ENCODE measurements at regions not wholly inside any gene's neighbourhood (a gene's known extent, or its start where the extent isn't known, plus 50 kb on each side); places are given as distances from the start of the nearest gene placed in this dataset.
"Not testable (repeated sequence)": the region's sequence is repeated elsewhere in the genome, so short reads cannot be mapped to it uniquely, and the experiment has no call there.

DNA sequence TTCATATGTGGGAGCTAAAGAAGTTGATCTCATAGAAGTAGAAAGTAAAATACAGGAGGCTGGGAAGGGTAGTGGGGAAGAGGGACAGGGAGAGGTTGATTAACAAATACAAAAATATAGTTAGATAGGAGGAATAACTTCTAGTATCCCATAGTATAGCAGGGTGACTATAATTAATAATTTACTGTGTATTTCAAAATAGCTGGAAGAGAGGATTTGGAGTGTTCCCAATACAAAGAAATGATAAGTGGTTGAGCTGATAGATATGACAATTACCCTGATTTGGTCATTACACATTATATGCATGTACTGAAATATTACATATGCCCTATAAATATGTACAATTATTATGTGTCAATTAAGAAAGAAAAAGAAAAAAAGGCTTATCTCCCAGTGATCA, 73.5 kb upstream of the CDC42EP3 start:
- not testable (repeated sequence) for TF ChIP-seq POLR2A (IDR thresholded peaks at IDR 0.05)
- TF ChIP-seq, protein P1, sequence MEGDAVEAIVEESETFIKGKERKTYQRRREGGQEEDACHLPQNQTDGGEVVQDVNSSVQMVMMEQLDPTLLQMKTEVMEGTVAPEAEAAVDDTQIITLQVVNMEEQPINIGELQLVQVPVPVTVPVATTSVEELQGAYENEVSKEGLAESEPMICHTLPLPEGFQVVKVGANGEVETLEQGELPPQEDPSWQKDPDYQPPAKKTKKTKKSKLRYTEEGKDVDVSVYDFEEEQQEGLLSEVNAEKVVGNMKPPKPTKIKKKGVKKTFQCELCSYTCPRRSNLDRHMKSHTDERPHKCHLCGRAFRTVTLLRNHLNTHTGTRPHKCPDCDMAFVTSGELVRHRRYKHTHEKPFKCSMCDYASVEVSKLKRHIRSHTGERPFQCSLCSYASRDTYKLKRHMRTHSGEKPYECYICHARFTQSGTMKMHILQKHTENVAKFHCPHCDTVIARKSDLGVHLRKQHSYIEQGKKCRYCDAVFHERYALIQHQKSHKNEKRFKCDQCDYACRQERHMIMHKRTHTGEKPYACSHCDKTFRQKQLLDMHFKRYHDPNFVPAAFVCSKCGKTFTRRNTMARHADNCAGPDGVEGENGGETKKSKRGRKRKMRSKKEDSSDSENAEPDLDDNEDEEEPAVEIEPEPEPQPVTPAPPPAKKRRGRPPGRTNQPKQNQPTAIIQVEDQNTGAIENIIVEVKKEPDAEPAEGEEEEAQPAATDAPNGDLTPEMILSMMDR (IDR thresholded peaks at IDR 0.05): not testable (repeated sequence)

All from transverse colon (tissue), 3 donors.